HepG2 (cell line): ENCODE measurements at regions not wholly inside any gene's neighbourhood (a gene's known extent, or its start where the extent isn't known, plus 50 kb on each side); places are given as distances from the start of the nearest gene placed in this dataset.

ENCODE experiments used
- CSRNP1 ChIP-seq: sonication (generic); formaldehyde crosslinking; IDR thresholded peaks from 2 replicates; pipeline ENCODE4 v1.8.1; 2023; ENCODE audit warnings: mild to moderate bottlenecking, missing genetic modification reagents
- CTCF ChIP-seq: sonication (generic); formaldehyde crosslinking; IDR thresholded peaks from 2 replicates; pipeline ENCODE4 v1.5.0; 2020; ENCODE audit warnings: mild to moderate bottlenecking, missing genetic modification reagents, moderate library complexity
- FOXP4 ChIP-seq: sonication (generic); formaldehyde crosslinking; IDR thresholded peaks from 2 replicates; pipeline ENCODE4 v1.4.0; 2020; ENCODE audit warnings: missing genetic modification reagents
- IKZF1 ChIP-seq: fragments of 450-650 bp; IDR thresholded peaks from 2 replicates; pipeline ENCODE4 v1.7.1; 2016
- KAT8 ChIP-seq: IDR thresholded peaks from 2 replicates; pipeline ENCODE4 v1.6.1; 2016; ENCODE audit warnings: missing genetic modification reagents, missing compliant biosample characterization
- PHF8 ChIP-seq: sonication (generic); formaldehyde crosslinking; IDR thresholded peaks from 2 replicates; pipeline ENCODE4 v1.5.0; 2020; ENCODE audit warnings: missing genetic modification reagents
- POLR2A ChIP-seq, 2 experiments: IDR thresholded peaks; 2 replicates each; pipeline ENCODE4 v1.6.1; 2011; ENCODE audit warnings: low read depth in 2 of 2, low read length in 2 of 2, mild to moderate bottlenecking in 1 of 2, moderate library complexity in 1 of 2; ENCODE audit not compliant: insufficient read depth in 1 of 2
- ZNF263 ChIP-seq: sonication (generic); formaldehyde crosslinking; IDR thresholded peaks from 2 replicates; pipeline ENCODE4 v1.4.0; 2020; ENCODE audit warnings: missing genetic modification reagents
- ZNF318 ChIP-seq: sonication (generic); formaldehyde crosslinking; IDR thresholded peaks from 2 replicates; pipeline ENCODE4 v1.4.0; 2020; ENCODE audit warnings: mild to moderate bottlenecking, missing genetic modification reagents
- ZNF432 ChIP-seq: sonication (generic); formaldehyde crosslinking; IDR thresholded peaks from 2 replicates; pipeline ENCODE4 v1.5.0; 2020; ENCODE audit warnings: missing genetic modification reagents, mild to moderate bottlenecking, borderline replicate concordance
- ZNF768 ChIP-seq: sonication (generic); formaldehyde crosslinking; IDR thresholded peaks from 2 replicates; pipeline ENCODE4 v1.4.0; 2020; ENCODE audit warnings: missing genetic modification reagents

GRCh38 chr5:40206030-40206429 lies 473.7 kb upstream of the PTGER4 start:
- TF ChIP-seq ZNF768 (no peak), KAT8 (CRISPR knock-in tag) (no peak), IKZF1 (no peak), ZNF318 (CRISPR knock-in tag) (no peak), CTCF (CRISPR knock-in tag) (no peak), PHF8 (CRISPR knock-in tag) (no peak), CSRNP1 (no peak), FOXP4 (CRISPR knock-in tag) (no peak), POLR2A (IDR thresholded peaks at IDR 0.05; ENCODE audit: insufficient read depth in 1 of 2, low read depth in 2 of 2, low read length in 2 of 2) (no peak), ZNF263 (CRISPR knock-in tag) (no peak), ZNF432 (CRISPR knock-in tag) (no peak)
